ENCODE measurements at regions not wholly inside any gene's neighbourhood (a gene's known extent, or its start where the extent isn't known, plus 50 kb on each side); places are given as distances from the start of the nearest gene placed in this dataset.

DNA sequence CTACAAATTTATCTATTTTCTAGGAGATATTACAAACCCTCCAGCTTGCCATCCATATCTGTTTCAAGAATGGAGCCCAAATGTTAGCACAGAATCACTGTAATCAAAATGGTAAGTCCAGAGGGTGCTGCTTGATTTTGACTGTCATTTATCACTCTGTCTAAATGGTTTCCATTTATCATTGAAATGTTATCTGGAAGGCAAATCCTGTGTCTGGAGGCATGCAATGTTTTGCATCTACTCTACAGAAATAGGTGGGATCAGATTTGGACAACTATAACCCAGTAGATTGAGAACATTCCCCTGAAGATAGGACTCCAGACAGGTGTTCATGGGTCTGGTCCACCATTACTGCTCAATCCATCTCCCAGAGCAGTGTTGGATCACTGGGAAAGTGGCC lies 128.7 kb downstream of the MAIP1 start:
- TF ChIP-seq, protein P1, sequence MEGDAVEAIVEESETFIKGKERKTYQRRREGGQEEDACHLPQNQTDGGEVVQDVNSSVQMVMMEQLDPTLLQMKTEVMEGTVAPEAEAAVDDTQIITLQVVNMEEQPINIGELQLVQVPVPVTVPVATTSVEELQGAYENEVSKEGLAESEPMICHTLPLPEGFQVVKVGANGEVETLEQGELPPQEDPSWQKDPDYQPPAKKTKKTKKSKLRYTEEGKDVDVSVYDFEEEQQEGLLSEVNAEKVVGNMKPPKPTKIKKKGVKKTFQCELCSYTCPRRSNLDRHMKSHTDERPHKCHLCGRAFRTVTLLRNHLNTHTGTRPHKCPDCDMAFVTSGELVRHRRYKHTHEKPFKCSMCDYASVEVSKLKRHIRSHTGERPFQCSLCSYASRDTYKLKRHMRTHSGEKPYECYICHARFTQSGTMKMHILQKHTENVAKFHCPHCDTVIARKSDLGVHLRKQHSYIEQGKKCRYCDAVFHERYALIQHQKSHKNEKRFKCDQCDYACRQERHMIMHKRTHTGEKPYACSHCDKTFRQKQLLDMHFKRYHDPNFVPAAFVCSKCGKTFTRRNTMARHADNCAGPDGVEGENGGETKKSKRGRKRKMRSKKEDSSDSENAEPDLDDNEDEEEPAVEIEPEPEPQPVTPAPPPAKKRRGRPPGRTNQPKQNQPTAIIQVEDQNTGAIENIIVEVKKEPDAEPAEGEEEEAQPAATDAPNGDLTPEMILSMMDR (IDR thresholded peaks at IDR 0.05): no peak
- TF ChIP-seq POLR2AphosphoS5 (IDR thresholded peaks at IDR 0.05): no peak
- no peak for TF ChIP-seq POLR2A (IDR thresholded peaks at IDR 0.05)
- TF ChIP-seq EP300 (IDR thresholded peaks at IDR 0.05; ENCODE audit: low read depth): no peak

All from transverse colon (tissue), 4 donors.